Gastroesophageal sphincter (tissue), 4 donors: ENCODE measurements at regions not wholly inside any gene's neighbourhood (a gene's known extent, or its start where the extent isn't known, plus 50 kb on each side); places are given as distances from the start of the nearest gene placed in this dataset.
"Not testable (repeated sequence)": the region's sequence is repeated elsewhere in the genome, so short reads cannot be mapped to it uniquely, and the experiment has no call there.

Experiments
- ATAC-seq: fragments of 150-250 bp; one replicate; pipeline ENCODE4 v1.9.1; 2016; ENCODE audit warnings: mild to moderate bottlenecking, moderate library complexity
- H3K27ac ChIP-seq, 4 donors: fragments of 200-600 bp; sonication (generic) in 3 of 4; 1 replicate in 3 of 4; 2 replicates in 1 of 4; pipeline ENCODE4 v1.5.1; 2016 to 2019
- H3K27me3 ChIP-seq: fragments of 200-600 bp; sonication (generic); one replicate; pipeline ENCODE4 v1.5.1; 2019
- H3K36me3 ChIP-seq, 2 donors: fragments of 200-600 bp; sonication (generic); one replicate each; pipeline ENCODE4 v1.5.1; 2019; ENCODE audit warnings: control low read depth in 1 of 2
- H3K4me1 ChIP-seq, 3 donors: fragments of 200-600 bp; sonication (generic); 1 replicate in 2 of 3; 2 replicates in 1 of 3; pipeline ENCODE4 v1.5.1; 2016 to 2019; ENCODE audit warnings: control low read depth in 2 of 3
- H3K4me3 ChIP-seq, 2 donors: fragments of 200-600 bp; sonication (generic); one replicate each; pipeline ENCODE4 v1.5.1; 2019; ENCODE audit warnings: mild to moderate bottlenecking in 1 of 2, moderate library complexity in 1 of 2
- H3K9me3 ChIP-seq, 3 donors: fragments of 200-600 bp; sonication (generic); one replicate each; pipeline ENCODE4 v1.5.1; 2017 to 2019; ENCODE audit warnings: control low read depth in 2 of 3
- CTCF ChIP-seq, 4 experiments: fragments of 200-600 bp in 2 of 4; fragments of 450-650 bp in 2 of 4; sonication (generic) in 1 of 4; IDR thresholded peaks; one replicate each; pipeline ENCODE4 v1.5.1; 2017 to 2019; ENCODE audit warnings: antibody characterized with exemption in 4 of 4, mild to moderate bottlenecking in 2 of 4, moderate library complexity in 2 of 4
- EP300 ChIP-seq: sonication (generic); formaldehyde crosslinking; IDR thresholded peaks from one replicate; pipeline ENCODE4 v1.6.1; 2017; ENCODE audit warnings: antibody characterized with exemption, mild to moderate bottlenecking
- POLR2A ChIP-seq, 2 donors: fragments of 450-650 bp; IDR thresholded peaks; one replicate each; pipeline ENCODE4 v1.6.1; 2017; ENCODE audit warnings: antibody characterized with exemption in 2 of 2, mild to moderate bottlenecking in 2 of 2, moderate library complexity in 1 of 2
- POLR2AphosphoS5 ChIP-seq: sonication (generic); formaldehyde crosslinking; IDR thresholded peaks from one replicate; pipeline ENCODE4 v1.6.1; 2017; ENCODE audit warnings: antibody characterized with exemption
- WGBS, 2 donors: methylation state at CpG; one replicate each; pipeline ENCODE4 v1.1.5; 2018; ENCODE audit warnings: low coverage in 1 of 2; 5-methylcytosine and 5-hydroxymethylcytosine counted together

- TF ChIP-seq EP300 = no peak
- TF ChIP-seq POLR2A (IDR thresholded peaks at IDR 0.05) = no peak
- TF ChIP-seq CTCF (IDR thresholded peaks at IDR 0.05) = no peak
- TF ChIP-seq POLR2AphosphoS5 = no peak
- no peak for ATAC-seq
- peaks cover 0 to 18% (median 0%) of the 10 kb centered on the region in 3 donors for H3K9me3 ChIP-seq
- no peaks in the 10 kb centered on the region for H3K36me3 ChIP-seq
- H3K27me3 ChIP-seq = no peaks in the 10 kb centered on the region
- no peak overlapping the region for H3K4me3 ChIP-seq
- H3K4me1 ChIP-seq = no peaks in the 10 kb centered on the region
- no peak overlapping the region for H3K27ac ChIP-seq
Measured at GRCh38 chr3:46797486-46797885, 65.8 kb downstream of the MYL3 start.

- not testable (repeated sequence) for H3K27ac ChIP-seq, H3K36me3 ChIP-seq, H3K27me3 ChIP-seq, ATAC-seq, H3K4me3 ChIP-seq, H3K4me1 ChIP-seq
- 70 to 84% methylated on average over 2 of the region's 2 CpGs for WGBS, 2 donors
- peaks cover 0 to 18% (median 0%) of the 10 kb centered on the region in 3 donors for H3K9me3 ChIP-seq
Measured at GRCh38 chr3:46793340-46793739, 69.9 kb downstream of the MYL3 start.

- peaks cover 0 to 20% (median 0%) of the 10 kb centered on the region in 3 donors for H3K9me3 ChIP-seq
- WGBS, 2 donors = 57 to 76% methylated on average over 3 of the region's 3 CpGs
- H3K4me3 ChIP-seq = no peak overlapping the region
- no peaks in the 10 kb centered on the region for H3K27me3 ChIP-seq
- no peaks in the 10 kb centered on the region for H3K4me1 ChIP-seq
- ATAC-seq = no peak
- H3K36me3 ChIP-seq = no peaks in the 10 kb centered on the region
- TF ChIP-seq EP300 (no peak), POLR2A (IDR thresholded peaks at IDR 0.05) (no peak), CTCF (IDR thresholded peaks at IDR 0.05) (no peak), POLR2AphosphoS5 (no peak)
- no peak overlapping the region for H3K27ac ChIP-seq
Measured at GRCh38 chr3:46778101-46778500, 60.4 kb upstream of the PRSS50 start.

- ATAC-seq, H3K27me3 ChIP-seq, H3K27ac ChIP-seq, H3K36me3 ChIP-seq, H3K4me3 ChIP-seq, H3K4me1 ChIP-seq: not testable (repeated sequence)
- WGBS, 2 donors = 100% methylated on average over 1 of the region's 3 CpGs; no CpG with 5 or more reads in 1 of the 2 donors
- H3K9me3 ChIP-seq = peaks cover 0 to 50% (median 0%) of the 10 kb centered on the region in 3 donors
Measured at GRCh38 chr3:46772498-46772897, 54.8 kb upstream of the PRSS50 start.

GRCh38 chr3:46768061-46768460 lies 50.4 kb upstream of the PRSS50 start:
- no peaks in the 10 kb centered on the region for H3K36me3 ChIP-seq
- no peak overlapping the region for H3K4me3 ChIP-seq
- peaks cover 0 to 77% (median 0%) of the 10 kb centered on the region in 3 donors for H3K9me3 ChIP-seq
- H3K27me3 ChIP-seq = no peaks in the 10 kb centered on the region
- H3K4me1 ChIP-seq = no peaks in the 10 kb centered on the region
- no peak for TF ChIP-seq CTCF (IDR thresholded peaks at IDR 0.05)
- TF ChIP-seq POLR2A (IDR thresholded peaks at IDR 0.05) = no peak
- TF ChIP-seq EP300 = no peak
- TF ChIP-seq POLR2AphosphoS5 = no peak
- no peak for ATAC-seq
- H3K27ac ChIP-seq = no peak overlapping the region
- WGBS, 2 donors = 89 to 100% methylated on average over 1 of the region's 1 CpG
